ENCODE measurements at regions not wholly inside any gene's neighbourhood (a gene's known extent, or its start where the extent isn't known, plus 50 kb on each side); places are given as distances from the start of the nearest gene placed in this dataset.

GRCh38 chr13:95494082-95494681 lies 58.3 kb upstream of the CLDN10 start:
- H3K4me3 Mint-ChIP-seq, result no peak overlapping the region
- no peaks in the 10 kb centered on the region for H3K4me1 Mint-ChIP-seq
- H3K27me3 Mint-ChIP-seq, result peaks cover 7% of the 10 kb centered on the region
- H3K9me3 Mint-ChIP-seq, result peaks cover 0 to 12% of the 10 kb centered on the region in 2 donors
- ATAC-seq (no peak), DNase-seq (no peak)
- no peak overlapping the region for H3K27ac Mint-ChIP-seq

- H3K9me3 Mint-ChIP-seq, result peaks cover 4 to 20% of the 10 kb centered on the region in 2 donors
- H3K27me3 Mint-ChIP-seq, result peaks cover 7% of the 10 kb centered on the region
- H3K4me3 Mint-ChIP-seq, result no peak overlapping the region
- DNase-seq (no peak), ATAC-seq (no peak)
- H3K4me1 Mint-ChIP-seq, result no peaks in the 10 kb centered on the region
- H3K27ac Mint-ChIP-seq, result no peak overlapping the region
These were observed 56.0 kb upstream of the CLDN10 start for GRCh38 chr13:95496485-95496884.

GRCh38 chr13:95497381-95497807 lies 55.1 kb upstream of the CLDN10 start:
- peaks cover 8 to 25% of the 10 kb centered on the region in 2 donors for H3K9me3 Mint-ChIP-seq
- H3K27ac Mint-ChIP-seq, result no peak overlapping the region
- H3K4me3 Mint-ChIP-seq, result no peak overlapping the region
- H3K4me1 Mint-ChIP-seq, result no peaks in the 10 kb centered on the region
- ATAC-seq, result no peak
- peaks cover 7% of the 10 kb centered on the region for H3K27me3 Mint-ChIP-seq
- no peak for DNase-seq

- Mint-ChIP-seq H3K4me1 (no peaks in the 10 kb centered on the region), H3K27me3 (peaks cover 7% of the 10 kb centered on the region), H3K27ac (no peak overlapping the region), H3K9me3 (peaks cover 8 to 25% of the 10 kb centered on the region in 2 donors), H3K4me3 (no peak overlapping the region)
- ATAC-seq (no peak), DNase-seq (no peak)
These were observed 53.6 kb upstream of the CLDN10 start for GRCh38 chr13:95498886-95499285.

- Mint-ChIP-seq H3K4me3 (no peak overlapping the region), H3K4me1 (no peaks in the 10 kb centered on the region), H3K27me3 (peaks cover 7% of the 10 kb centered on the region), H3K9me3 (peaks cover 8 to 25% of the 10 kb centered on the region in 2 donors), H3K27ac (no peak overlapping the region)
- ATAC-seq, result no peak
- no peak for DNase-seq
These were observed 52.5 kb upstream of the CLDN10 start for GRCh38 chr13:95499811-95500712.

GRCh38 chr13:95502216-95502615 lies 50.3 kb upstream of the CLDN10 start:
- Mint-ChIP-seq H3K4me1 (no peaks in the 10 kb centered on the region), H3K4me3 (no peak overlapping the region), H3K27ac (no peak overlapping the region), H3K9me3 (peaks cover 8 to 13% of the 10 kb centered on the region in 2 donors), H3K27me3 (peaks cover 8% of the 10 kb centered on the region)
- DNase-seq (no peak), ATAC-seq (no peak)

Measured in stimulated activated naive CD8-positive, alpha-beta T cell treated with anti-CD3 and anti-CD28 coated beads, Interleukin-15, amount 100 ng/mL, for 72 hours (primary cell).